ENCODE measurements at regions not wholly inside any gene's neighbourhood (a gene's known extent, or its start where the extent isn't known, plus 50 kb on each side); places are given as distances from the start of the nearest gene placed in this dataset.

DNA sequence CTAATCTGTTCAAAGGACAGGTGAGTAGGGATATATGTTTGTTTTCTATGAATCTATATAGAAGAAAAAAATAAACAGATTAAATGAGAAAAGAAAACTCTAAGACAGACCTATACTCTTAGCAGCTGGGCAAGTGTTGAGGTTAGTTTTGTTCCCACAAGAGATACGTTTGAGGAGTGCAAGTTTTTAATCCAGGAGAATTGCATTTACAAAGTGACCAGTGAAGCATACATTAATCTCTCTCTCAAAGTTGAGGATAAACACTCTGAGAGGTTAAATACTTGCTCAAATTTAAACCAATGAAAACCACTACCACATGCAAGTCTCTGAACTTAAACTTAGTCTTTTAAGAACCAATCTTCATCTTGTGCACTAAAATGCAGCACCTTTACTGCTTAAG, 930.5 kb upstream of the MIR17HG start:
- TF ChIP-seq GATA3 (IDR thresholded peaks at IDR 0.05; ENCODE audit: low read depth, low read length), result no peak
- no peak for TF ChIP-seq GATA2 (IDR thresholded peaks at IDR 0.05; ENCODE audit: low read depth, low read length)

All from SH-SY5Y (cell line).